PC-3 (cell line): ENCODE measurements at regions not wholly inside any gene's neighbourhood (a gene's known extent, or its start where the extent isn't known, plus 50 kb on each side); places are given as distances from the start of the nearest gene placed in this dataset.

Experiments
- ATAC-seq: fragments of 200-7000 bp; cut with Tn5 transposase; 2 replicates; pipeline ENCODE4 v1.9.1; 2020; ENCODE audit warnings: mild to moderate bottlenecking, moderate library complexity
- BruUV-seq: library from RNA; stranded (reverse); fragments of 400-500 nt; replicated peaks from 2 replicates; lab custom pipeline; 2021; lab: Mats Ljungman, UMichigan
- CTCF ChIA-PET: fragments of 300-600 bp; sonication (Branson Sonifier 250); formaldehyde crosslinking; loops from one replicate; lab custom pipeline; 2022; ENCODE audit warnings: antibody characterized with exemption; lab: Charles Lee
- POLR2A ChIA-PET: fragments of 300-600 bp; sonication (Branson Sonifier 250); formaldehyde crosslinking; loops from one replicate; lab custom pipeline; 2022; ENCODE audit warnings: antibody characterized with exemption; ENCODE audit not compliant: unreplicated experiment; lab: Charles Lee
- DNase-seq: peaks from one replicate; pipeline ENCODE4 v3.0.0-alpha.2; 2015
- H2AFZ ChIP-seq: fragments of 300-600 bp; sonication (generic); 2 replicates; pipeline ENCODE4 v1.6.0; 2016; ENCODE audit warnings: antibody characterized with exemption, low read length
- H3F3A ChIP-seq: fragments of 300-600 bp; sonication (generic); one replicate; pipeline ENCODE4 v1.6.0; 2017; ENCODE audit warnings: antibody characterized with exemption, low read length, control low read depth, mild to moderate bottlenecking; ENCODE audit not compliant: unreplicated experiment
- H3K27ac ChIP-seq: fragments of 300-600 bp; sonication (generic); 2 replicates; pipeline ENCODE4 v1.5.1; 2016; ENCODE audit warnings: mild to moderate bottlenecking, low read length
- H3K27me3 ChIP-seq: fragments of 300-600 bp; sonication (generic); 2 replicates; pipeline ENCODE4 v1.6.1; 2016; ENCODE audit warnings: low read length, mixed read lengths
- H3K36me3 ChIP-seq: fragments of 300-600 bp; sonication (generic); 2 replicates; pipeline ENCODE4 v1.6.1; 2016; ENCODE audit warnings: low read depth, mixed run types, low read length, mixed read lengths
- H3K4me1 ChIP-seq: fragments of 300-600 bp; sonication (generic); 2 replicates; pipeline ENCODE4 v1.5.1; 2016; ENCODE audit warnings: low read length; ENCODE audit not compliant: insufficient read depth
- H3K4me2 ChIP-seq: fragments of 300-600 bp; sonication (generic); 2 replicates; pipeline ENCODE4 v1.6.0; 2016; ENCODE audit warnings: low read length
- H3K4me3 ChIP-seq: fragments of 300-600 bp; sonication (generic); 2 replicates; pipeline ENCODE4 v1.5.1; 2016; ENCODE audit warnings: mild to moderate bottlenecking, low read length, mixed read lengths
- H3K79me2 ChIP-seq: fragments of 300-600 bp; sonication (generic); 2 replicates; pipeline ENCODE4 v1.6.1; 2017; ENCODE audit warnings: low read length, mixed read lengths
- H3K9ac ChIP-seq: fragments of 300-600 bp; sonication (generic); 2 replicates; pipeline ENCODE4 v1.6.0; 2016; ENCODE audit warnings: mild to moderate bottlenecking, low read length
- H3K9me2 ChIP-seq: fragments of 300-600 bp; sonication (generic); replicated peaks from 2 replicates; pipeline ENCODE4 v1.6.1; 2016; ENCODE audit warnings: mixed run types, low read length, mixed read lengths
- H3K9me3 ChIP-seq: fragments of 300-600 bp; sonication (generic); 2 replicates; pipeline ENCODE4 v1.6.1; 2016; ENCODE audit warnings: low read length, mixed read lengths
- H4K20me1 ChIP-seq: fragments of 300-600 bp; sonication (generic); 2 replicates; pipeline ENCODE4 v1.6.1; 2016; ENCODE audit warnings: low read length, mixed read lengths
- EZH2 ChIP-seq: fragments of 300-600 bp; sonication (generic); IDR thresholded peaks from one replicate; pipeline ENCODE4 v1.6.1; 2017; ENCODE audit warnings: antibody characterized with exemption, mild to moderate bottlenecking, low read length; ENCODE audit not compliant: unreplicated experiment
- EZH2phosphoT487 ChIP-seq: fragments of 300-600 bp; sonication (generic); IDR thresholded peaks from 2 replicates; pipeline ENCODE4 v1.6.1; 2018; ENCODE audit warnings: mild to moderate bottlenecking, antibody characterized with exemption, low read length, borderline replicate concordance
- intact Hi-C: fragments of 100-400 bp; cut with micrococcal nuclease; formaldehyde crosslinking; loops from 2 replicates; pipeline ENCODE4 v1.9.0; 2023
- TF ChIP-seq, protein P1 (sequence below): fragments of 300-600 bp; sonication (generic); conservative IDR thresholded peaks from 2 replicates; pipeline ENCODE4 v1.5.1; 2017; ENCODE audit warnings: antibody characterized with exemption, low read depth, mild to moderate bottlenecking, low read length

DNA sequence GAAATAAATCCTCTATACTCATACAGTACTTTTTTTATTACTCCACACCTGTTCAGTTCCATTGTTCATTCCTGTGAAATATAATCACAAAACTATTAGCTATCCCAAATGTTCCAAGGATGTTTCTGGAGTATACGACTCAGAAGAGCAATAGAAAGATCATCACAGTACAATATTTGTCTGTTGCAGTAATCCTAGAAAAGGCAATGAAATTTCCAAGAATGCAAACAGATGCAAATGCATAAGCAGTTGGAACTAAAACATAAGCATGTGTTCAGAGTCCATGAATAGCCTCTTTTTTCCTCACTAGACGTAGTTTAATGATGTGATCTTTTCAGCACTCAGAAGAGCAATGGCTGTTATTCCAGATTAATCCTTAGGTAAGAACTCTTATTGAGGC, 55.2 kb downstream of the RTL3 start:
- Histone ChIP-seq H3K4me2 (no peak overlapping the region), H3K9me3 (no peaks in the 10 kb centered on the region), H3K4me1 (no peaks in the 10 kb centered on the region), H3K36me3 (no peaks in the 10 kb centered on the region), H3K79me2 (no peaks in the 10 kb centered on the region), H3K27ac (no peak overlapping the region), H3F3A (no peaks in the 10 kb centered on the region), H2AFZ (no peak overlapping the region), H3K9ac (no peak overlapping the region), H3K4me3 (no peak overlapping the region), H3K27me3 (no peaks in the 10 kb centered on the region), H3K9me2 (no peaks in the 10 kb centered on the region), H4K20me1 (no peaks in the 10 kb centered on the region)
- ChIA-PET POLR2A (no interaction called here), CTCF (interaction anchor here (0.6 kb wide), 1 partner anchor 46 kb away, joined by 3 read pairs; no protein-coding TSS in a partner anchor)
- intact Hi-C loops, result no loop called here
- TF ChIP-seq, protein P1, sequence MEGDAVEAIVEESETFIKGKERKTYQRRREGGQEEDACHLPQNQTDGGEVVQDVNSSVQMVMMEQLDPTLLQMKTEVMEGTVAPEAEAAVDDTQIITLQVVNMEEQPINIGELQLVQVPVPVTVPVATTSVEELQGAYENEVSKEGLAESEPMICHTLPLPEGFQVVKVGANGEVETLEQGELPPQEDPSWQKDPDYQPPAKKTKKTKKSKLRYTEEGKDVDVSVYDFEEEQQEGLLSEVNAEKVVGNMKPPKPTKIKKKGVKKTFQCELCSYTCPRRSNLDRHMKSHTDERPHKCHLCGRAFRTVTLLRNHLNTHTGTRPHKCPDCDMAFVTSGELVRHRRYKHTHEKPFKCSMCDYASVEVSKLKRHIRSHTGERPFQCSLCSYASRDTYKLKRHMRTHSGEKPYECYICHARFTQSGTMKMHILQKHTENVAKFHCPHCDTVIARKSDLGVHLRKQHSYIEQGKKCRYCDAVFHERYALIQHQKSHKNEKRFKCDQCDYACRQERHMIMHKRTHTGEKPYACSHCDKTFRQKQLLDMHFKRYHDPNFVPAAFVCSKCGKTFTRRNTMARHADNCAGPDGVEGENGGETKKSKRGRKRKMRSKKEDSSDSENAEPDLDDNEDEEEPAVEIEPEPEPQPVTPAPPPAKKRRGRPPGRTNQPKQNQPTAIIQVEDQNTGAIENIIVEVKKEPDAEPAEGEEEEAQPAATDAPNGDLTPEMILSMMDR, result no peak
- no peak for TF ChIP-seq EZH2
- no peak for TF ChIP-seq EZH2phosphoT487
- BruUV-seq, result no TSS peak
- no peak for ATAC-seq
- no peak for DNase-seq

DNA sequence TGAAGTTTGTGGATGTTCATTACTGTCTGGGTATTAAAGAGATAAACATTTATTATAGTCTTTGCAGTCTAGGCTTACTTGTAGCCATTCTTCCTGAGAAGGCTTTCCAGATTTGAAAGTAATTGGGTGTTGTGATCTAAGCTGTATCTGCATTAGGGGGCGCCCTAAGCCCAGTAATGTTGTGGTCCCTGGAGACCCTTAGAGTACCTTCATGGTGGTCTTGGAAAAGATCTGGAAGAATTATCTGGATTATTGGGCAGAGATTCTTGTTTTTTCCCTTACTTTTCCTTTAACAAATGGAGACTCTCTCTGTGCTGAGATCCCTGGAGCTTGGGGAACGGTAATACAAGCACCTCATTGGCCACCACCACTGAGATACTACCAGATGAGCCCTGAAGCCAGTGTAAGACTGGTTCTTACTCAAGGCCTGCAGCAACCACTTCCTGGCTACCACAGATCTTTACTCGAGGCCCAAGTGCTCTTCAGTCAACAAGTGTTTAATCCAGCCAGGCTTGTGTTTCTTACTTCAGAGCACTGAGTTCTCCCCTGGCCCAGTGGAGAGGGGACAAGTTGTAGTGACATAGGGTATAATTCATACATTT, 63.1 kb downstream of the RTL3 start:
- peak; percentile 8 for DNase-seq
- TF ChIP-seq EZH2phosphoT487, result no peak
- TF ChIP-seq, protein P1, result peak; percentile 61
- H3K36me3 ChIP-seq, result no peaks in the 10 kb centered on the region
- no peaks in the 10 kb centered on the region for H3K79me2 ChIP-seq
- H3K9me3 ChIP-seq, result no peaks in the 10 kb centered on the region
- no peak overlapping the region for H3K27ac ChIP-seq
- no peaks in the 10 kb centered on the region for H3K27me3 ChIP-seq
- H3K4me1 ChIP-seq, result no peaks in the 10 kb centered on the region
- no peak overlapping the region for H3K4me2 ChIP-seq
- CTCF ChIA-PET, result no interaction called here
- no TSS peak for BruUV-seq
- H4K20me1 ChIP-seq, result no peaks in the 10 kb centered on the region
- no peaks in the 10 kb centered on the region for H3F3A ChIP-seq
- POLR2A ChIA-PET, result no interaction called here
- H3K4me3 ChIP-seq, result no peak overlapping the region
- no peak for ATAC-seq
- H3K9me2 ChIP-seq, result no peaks in the 10 kb centered on the region
- no peak overlapping the region for H2AFZ ChIP-seq
- intact Hi-C loops, result no loop called here
- H3K9ac ChIP-seq, result no peak overlapping the region

DNA sequence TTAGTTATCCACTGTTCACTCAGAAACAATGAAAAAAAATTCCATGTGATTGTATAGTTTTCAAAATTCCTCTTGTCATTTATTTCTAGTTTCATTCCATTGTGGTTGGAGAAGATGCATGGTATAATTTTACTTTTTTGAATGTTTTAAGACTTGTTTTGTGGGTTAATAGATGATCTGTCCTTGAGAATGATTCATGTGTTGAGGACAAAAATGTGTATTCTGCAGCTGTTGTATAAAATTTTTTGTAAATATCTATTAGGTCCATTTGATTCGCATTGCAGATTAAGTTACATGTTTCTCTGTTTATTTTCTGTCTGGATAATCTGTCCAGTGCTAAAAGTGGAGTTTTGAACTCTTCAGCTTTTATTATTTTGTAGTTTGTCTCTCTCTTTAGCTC, 65.4 kb downstream of the RTL3 start:
- CTCF ChIA-PET, result no interaction called here
- Histone ChIP-seq H3K27ac (no peak overlapping the region), H3K9me3 (no peaks in the 10 kb centered on the region), H3K4me2 (no peak overlapping the region), H4K20me1 (no peaks in the 10 kb centered on the region), H3K4me1 (no peaks in the 10 kb centered on the region), H3K79me2 (no peaks in the 10 kb centered on the region), H3K36me3 (no peaks in the 10 kb centered on the region), H3K4me3 (no peak overlapping the region), H3K9me2 (no peaks in the 10 kb centered on the region), H2AFZ (no peak overlapping the region), H3K9ac (no peak overlapping the region), H3K27me3 (no peaks in the 10 kb centered on the region), H3F3A (no peaks in the 10 kb centered on the region)
- TF ChIP-seq EZH2 (no peak), EZH2phosphoT487 (no peak)
- TF ChIP-seq, protein P1, result no peak
- intact Hi-C loops, result no loop called here
- POLR2A ChIA-PET, result no interaction called here
- DNase-seq (no peak), ATAC-seq (no peak)
- no TSS peak for BruUV-seq
